K562 (cell line): ENCODE measurements at regions not wholly inside any gene's neighbourhood (a gene's known extent, or its start where the extent isn't known, plus 50 kb on each side); places are given as distances from the start of the nearest gene placed in this dataset.

ENCODE experiments used
- ATAC-seq: fragments of 200-7000 bp; cut with Tn5 transposase; 3 replicates; pipeline ENCODE4 v1.9.1; 2020; ENCODE audit warnings: moderate library complexity
- BruUV-seq: library from RNA; stranded (reverse); fragments of 400-500 nt; replicated peaks from 2 replicates; lab custom pipeline; 2021; lab: Mats Ljungman, UMichigan
- CTCF ChIA-PET: fragments of 300-600 bp; formaldehyde crosslinking; extraction: SDS; loops from one replicate; lab custom pipeline; 2021; ENCODE audit warnings: low intra/inter-chr PET ratio; lab: Yijun Ruan, JAX
- POLR2A ChIA-PET: fragments of 300-600, 350-650 bp; sonication (Branson Sonifier 250); formaldehyde crosslinking; extraction: SDS; loops from one replicate; lab custom pipeline; 2021; ENCODE audit warnings: antibody characterized with exemption, inconsistent platforms; lab: Yijun Ruan, JAX
- DNase-seq, 4 experiments: peaks; one replicate each; pipeline versions ENCODE4 v3.0.0 to v3.0.0-alpha.2; 2011 to 2018; ENCODE audit warnings: low spot score in 3 of 4, mixed read lengths in 3 of 4; ENCODE audit errors: extremely low read depth in 1 of 4
- FAIRE-seq: peaks from 2 replicates; lab custom pipeline; 2011; peaks lifted over from hg19 to GRCh38; lab: Jason Lieb, UNC
- H2AFZ ChIP-seq: 2 replicates; pipeline ENCODE4 v1.6.0; 2011; ENCODE audit warnings: low read depth, low read length, control low read depth, inconsistent platforms
- H3K27ac ChIP-seq: fragments of 200-600 bp; 3 replicates; pipeline ENCODE4 v1.8.0; 2011; ENCODE audit warnings: low read depth, mild to moderate bottlenecking, control low read depth, inconsistent platforms, low read length, moderate library complexity, mixed read lengths; ENCODE audit errors: extremely low read depth
- H3K27me3 ChIP-seq, 2 experiments: fragments of 300-600 bp in 1 of 2; 2 replicates in 1 of 2; 3 replicates in 1 of 2; pipeline versions ENCODE4 v1.6.0 to v1.8.0; 2011; ENCODE audit warnings: inconsistent platforms in 2 of 2, low read length in 2 of 2, mild to moderate bottlenecking in 1 of 2, mixed read lengths in 1 of 2, moderate library complexity in 1 of 2; ENCODE audit not compliant: control insufficient read depth in 2 of 2, insufficient read depth in 2 of 2
- H3K36me3 ChIP-seq: fragments of 300-600 bp; 3 replicates; pipeline ENCODE4 v1.8.0; 2011; ENCODE audit warnings: mild to moderate bottlenecking, low read length, inconsistent platforms; ENCODE audit not compliant: control insufficient read depth, insufficient read depth
- H3K4me1 ChIP-seq, 2 experiments: fragments of 200-600 bp in 1 of 2; replicated peaks in 1 of 2; 2 replicates in 1 of 2; 3 replicates in 1 of 2; pipeline versions ENCODE4 v1.5.1 to v1.8.0; 2011; ENCODE audit warnings: inconsistent platforms in 2 of 2, low read length in 2 of 2, mild to moderate bottlenecking in 1 of 2, mixed read lengths in 1 of 2, moderate library complexity in 1 of 2; ENCODE audit not compliant: control insufficient read depth in 2 of 2, insufficient read depth in 2 of 2
- H3K4me2 ChIP-seq: 2 replicates; pipeline ENCODE4 v1.6.1; 2011; ENCODE audit warnings: low read length, control low read depth, inconsistent platforms, mixed read lengths; ENCODE audit not compliant: insufficient read depth
- H3K4me3 ChIP-seq: fragments of 200-600 bp; sonication (generic), shearing (Covaris generic); 2 replicates; pipeline ENCODE4 v1.5.1; 2016; ENCODE audit warnings: control low read depth, inconsistent platforms
- H3K79me2 ChIP-seq: fragments of 200-600 bp; 3 replicates; pipeline ENCODE4 v1.8.0; 2011; ENCODE audit warnings: low read length, inconsistent platforms; ENCODE audit not compliant: control insufficient read depth, insufficient read depth
- H3K9ac ChIP-seq, 2 experiments: 2 replicates each; pipeline versions ENCODE4 v1.6.0 to v1.6.1; 2011; ENCODE audit warnings: low read depth in 2 of 2, low read length in 2 of 2, control low read depth in 1 of 2, inconsistent platforms in 1 of 2, mild to moderate bottlenecking in 1 of 2, mixed read lengths in 1 of 2; ENCODE audit not compliant: insufficient read depth in 1 of 2
- H3K9me1 ChIP-seq: one replicate; pipeline ENCODE4 v1.6.0; 2011; ENCODE audit warnings: inconsistent platforms, mild to moderate bottlenecking, low read length, moderate library complexity; ENCODE audit not compliant: control insufficient read depth, insufficient read depth
- H3K9me3 ChIP-seq: replicated peaks from 2 replicates; pipeline ENCODE4 v1.5.1; 2011; ENCODE audit warnings: low read depth, low read length, inconsistent platforms; ENCODE audit not compliant: control insufficient read depth, insufficient read depth
- H4K20me1 ChIP-seq: replicated peaks from 2 replicates; pipeline ENCODE4 v1.6.1; 2011; ENCODE audit warnings: low read length, inconsistent platforms, mixed read lengths; ENCODE audit not compliant: control insufficient read depth, insufficient read depth
- C11orf30 ChIP-seq: fragments of 450-650 bp; IDR thresholded peaks from 2 replicates; pipeline ENCODE4 v1.6.1; 2016; ENCODE audit warnings: low read depth, mild to moderate bottlenecking
- CC2D1A ChIP-seq: fragments of 450-650 bp; IDR thresholded peaks from 2 replicates; pipeline ENCODE4 v1.6.1; 2017; ENCODE audit warnings: mild to moderate bottlenecking
- GTF2A2 ChIP-seq: IDR thresholded peaks from 2 replicates; pipeline ENCODE4 v1.6.1; 2016; ENCODE audit warnings: mild to moderate bottlenecking, missing genetic modification characterization, missing compliant biosample characterization
- KLF10 ChIP-seq: fragments of 250-450 bp; sonication (Bioruptor Pico); IDR thresholded peaks from 2 replicates; pipeline ENCODE4 v1.6.1; 2021; ENCODE audit warnings: matching md5 sums
- MAFF ChIP-seq: IDR thresholded peaks from 2 replicates; pipeline ENCODE4 v1.6.1; 2012; ENCODE audit warnings: low read length, improper control_type of control experiment
- MAFG ChIP-seq: fragments of 450-650 bp; conservative IDR thresholded peaks from 2 replicates; pipeline ENCODE4 v1.6.1; 2016; ENCODE audit warnings: missing genetic modification characterization, missing compliant biosample characterization
- PRMT5 ChIP-seq: sonication (generic); formaldehyde crosslinking; IDR thresholded peaks from 2 replicates; pipeline ENCODE4 v1.5.0; 2020; ENCODE audit warnings: missing genetic modification reagents
- RUNX1 ChIP-seq: sonication (generic); IDR thresholded peaks from 2 replicates; pipeline ENCODE4 v1.6.1; 2016; ENCODE audit warnings: antibody characterized with exemption, low read depth
- SMAD1 ChIP-seq: fragments of 150-350 bp; IDR thresholded peaks from 2 replicates; pipeline ENCODE4 v1.6.1; 2014; ENCODE audit warnings: low read length, low read depth; ENCODE audit not compliant: partially characterized antibody
- SMARCA4 ChIP-seq: fragments of 450-650 bp; IDR thresholded peaks from 2 replicates; pipeline ENCODE4 v1.6.1; 2016
- TRIM28 ChIP-seq: fragments of 450-650 bp; IDR thresholded peaks from 2 replicates; pipeline ENCODE4 v1.6.1; 2017
- ZNF232 ChIP-seq: sonication (generic); formaldehyde crosslinking; IDR thresholded peaks from 2 replicates; pipeline ENCODE4 v1.8.0; 2022; ENCODE audit warnings: mild to moderate bottlenecking, missing genetic modification reagents
- ZNF316 ChIP-seq: fragments of 450-650 bp; IDR thresholded peaks from 2 replicates; pipeline ENCODE4 v1.6.1; 2016
- in situ Hi-C: fragments of 300-500 bp; cut with MboI; formaldehyde crosslinking; loops from 4 replicates; pipeline ENCODE4 v1.15.0; 2018; ENCODE audit warnings: inconsistent platforms, mixed read lengths
- intact Hi-C: fragments of 100-400 bp; cut with micrococcal nuclease; formaldehyde crosslinking; loops from 2 replicates; pipeline ENCODE4 v1.14.2; 2022
- TF ChIP-seq, protein P1 (sequence below): fragments of 450-650 bp; formaldehyde crosslinking; IDR thresholded peaks from 2 replicates; pipeline ENCODE4 v1.4.0; 2020; ENCODE audit warnings: mild to moderate bottlenecking, moderate library complexity
- TF ChIP-seq, protein P2 (sequence below): sonication (generic); formaldehyde crosslinking; IDR thresholded peaks from 2 replicates; pipeline ENCODE4 v1.8.0; 2022; ENCODE audit warnings: missing genetic modification reagents, mild to moderate bottlenecking, borderline replicate concordance
- TF ChIP-seq, protein P3 (sequence below): fragments of 250-450 bp; sonication (Bioruptor Pico); IDR thresholded peaks from 2 replicates; pipeline ENCODE4 v1.8.0; 2021; ENCODE audit warnings: moderate library complexity, mild to moderate bottlenecking, inconsistent platforms
- TF ChIP-seq, protein P4 (sequence below): fragments of 150-350 bp; IDR thresholded peaks from 2 replicates; pipeline ENCODE4 v1.6.1; 2014; ENCODE audit warnings: low read depth, mild to moderate bottlenecking, low read length, borderline replicate concordance

DNA sequence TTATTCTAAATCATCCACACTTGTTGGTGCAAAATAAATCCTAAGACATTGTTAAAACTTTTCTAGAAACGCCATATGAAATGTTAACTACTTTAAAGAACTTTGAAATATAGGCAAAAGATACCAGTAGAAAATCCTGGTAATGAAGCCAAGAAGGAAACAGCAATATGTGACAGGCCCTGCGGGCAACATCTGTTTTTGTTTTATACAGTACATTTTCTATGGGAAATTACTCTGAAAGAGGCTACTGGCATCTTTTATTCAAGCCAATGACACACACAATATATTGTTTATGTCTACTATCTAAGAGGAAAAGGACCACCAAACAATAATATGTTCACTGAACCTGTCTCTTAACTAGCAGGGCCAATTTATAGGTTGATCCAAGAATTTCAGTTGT is 829.7 kb downstream of the PCDH17 start (continued):
- TF ChIP-seq, protein P1, sequence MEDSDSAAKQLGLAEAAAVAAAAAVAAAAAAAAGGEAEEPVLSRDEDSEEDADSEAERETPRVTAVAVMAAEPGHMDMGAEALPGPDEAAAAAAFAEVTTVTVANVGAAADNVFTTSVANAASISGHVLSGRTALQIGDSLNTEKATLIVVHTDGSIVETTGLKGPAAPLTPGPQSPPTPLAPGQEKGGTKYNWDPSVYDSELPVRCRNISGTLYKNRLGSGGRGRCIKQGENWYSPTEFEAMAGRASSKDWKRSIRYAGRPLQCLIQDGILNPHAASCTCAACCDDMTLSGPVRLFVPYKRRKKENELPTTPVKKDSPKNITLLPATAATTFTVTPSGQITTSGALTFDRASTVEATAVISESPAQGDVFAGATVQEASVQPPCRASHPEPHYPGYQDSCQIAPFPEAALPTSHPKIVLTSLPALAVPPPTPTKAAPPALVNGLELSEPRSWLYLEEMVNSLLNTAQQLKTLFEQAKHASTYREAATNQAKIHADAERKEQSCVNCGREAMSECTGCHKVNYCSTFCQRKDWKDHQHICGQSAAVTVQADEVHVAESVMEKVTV, result no peak
- TF ChIP-seq, protein P2, sequence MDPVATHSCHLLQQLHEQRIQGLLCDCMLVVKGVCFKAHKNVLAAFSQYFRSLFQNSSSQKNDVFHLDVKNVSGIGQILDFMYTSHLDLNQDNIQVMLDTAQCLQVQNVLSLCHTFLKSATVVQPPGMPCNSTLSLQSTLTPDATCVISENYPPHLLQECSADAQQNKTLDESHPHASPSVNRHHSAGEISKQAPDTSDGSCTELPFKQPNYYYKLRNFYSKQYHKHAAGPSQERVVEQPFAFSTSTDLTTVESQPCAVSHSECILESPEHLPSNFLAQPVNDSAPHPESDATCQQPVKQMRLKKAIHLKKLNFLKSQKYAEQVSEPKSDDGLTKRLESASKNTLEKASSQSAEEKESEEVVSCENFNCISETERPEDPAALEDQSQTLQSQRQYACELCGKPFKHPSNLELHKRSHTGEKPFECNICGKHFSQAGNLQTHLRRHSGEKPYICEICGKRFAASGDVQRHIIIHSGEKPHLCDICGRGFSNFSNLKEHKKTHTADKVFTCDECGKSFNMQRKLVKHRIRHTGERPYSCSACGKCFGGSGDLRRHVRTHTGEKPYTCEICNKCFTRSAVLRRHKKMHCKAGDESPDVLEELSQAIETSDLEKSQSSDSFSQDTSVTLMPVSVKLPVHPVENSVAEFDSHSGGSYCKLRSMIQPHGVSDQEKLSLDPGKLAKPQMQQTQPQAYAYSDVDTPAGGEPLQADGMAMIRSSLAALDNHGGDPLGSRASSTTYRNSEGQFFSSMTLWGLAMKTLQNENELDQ (CRISPR knock-in tag), result no peak
- TF ChIP-seq RUNX1 (no peak), PRMT5 (CRISPR knock-in tag) (no peak), KLF10 (CRISPR knock-in tag) (no peak), SMAD1 (no peak)

DNA sequence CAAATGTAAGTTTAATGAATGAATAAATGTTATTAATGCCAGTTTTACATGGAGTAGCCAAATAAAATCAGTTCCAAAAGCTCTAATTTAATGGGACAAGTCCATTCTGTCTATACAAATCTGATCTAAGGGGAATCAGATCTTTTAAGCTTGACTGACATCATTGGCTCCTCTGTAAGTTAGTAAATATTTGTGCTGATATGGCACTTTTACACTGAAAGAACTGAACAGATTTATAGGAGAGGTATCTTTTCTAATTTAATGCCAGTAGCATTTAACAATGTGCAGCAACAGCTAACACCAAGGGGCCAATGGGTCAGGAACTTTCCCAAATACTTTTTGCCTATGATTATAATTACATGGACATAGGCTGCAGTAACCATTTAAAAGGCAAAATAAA is 832.3 kb downstream of the PCDH17 start:
- BruUV-seq, result no TSS peak
- H3K79me2 ChIP-seq, result no peaks in the 10 kb centered on the region
- no peak overlapping the region for H3K4me2 ChIP-seq
- no peak for DNase-seq
- no peak for ATAC-seq
- H3K4me1 ChIP-seq, result no peaks in the 10 kb centered on the region
- H3K27me3 ChIP-seq, result no peaks in the 10 kb centered on the region
- no peak overlapping the region for H3K4me3 ChIP-seq
- intact Hi-C loops (no loop called here), in situ Hi-C loops (no loop called here)
- POLR2A ChIA-PET, result no interaction called here
- H3K9me3 ChIP-seq, result no peaks in the 10 kb centered on the region
- CTCF ChIA-PET, result no interaction called here
- no peak overlapping the region for H2AFZ ChIP-seq
- H3K9me1 ChIP-seq, result no peaks in the 10 kb centered on the region
- H3K9ac ChIP-seq, result no peak overlapping the region
- H4K20me1 ChIP-seq, result no peaks in the 10 kb centered on the region
- no peak overlapping the region for H3K27ac ChIP-seq
- FAIRE-seq, result no peak
- H3K36me3 ChIP-seq, result no peaks in the 10 kb centered on the region
- TF ChIP-seq, protein P3, sequence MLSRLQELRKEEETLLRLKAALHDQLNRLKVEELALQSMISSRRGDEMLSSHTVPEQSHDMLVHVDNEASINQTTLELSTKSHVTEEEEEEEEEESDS (CRISPR knock-in tag), result no peak
- TF ChIP-seq MAFF (peak; percentile 57; the same call in 1 of the 2 replicates), ZNF316 (peak; percentile 31; the same call in 1 of the 2 replicates), SMARCA4 (no peak), C11orf30 (peak; percentile 32; the same call in 1 of the 2 replicates), ZNF232 (CRISPR knock-in tag) (no peak), CC2D1A (no peak), GTF2A2 (tag) (no peak), TRIM28 (no peak), MAFG (tag) (peak; percentile 33; the same call in 1 of the 2 replicates)
- TF ChIP-seq, protein P4, sequence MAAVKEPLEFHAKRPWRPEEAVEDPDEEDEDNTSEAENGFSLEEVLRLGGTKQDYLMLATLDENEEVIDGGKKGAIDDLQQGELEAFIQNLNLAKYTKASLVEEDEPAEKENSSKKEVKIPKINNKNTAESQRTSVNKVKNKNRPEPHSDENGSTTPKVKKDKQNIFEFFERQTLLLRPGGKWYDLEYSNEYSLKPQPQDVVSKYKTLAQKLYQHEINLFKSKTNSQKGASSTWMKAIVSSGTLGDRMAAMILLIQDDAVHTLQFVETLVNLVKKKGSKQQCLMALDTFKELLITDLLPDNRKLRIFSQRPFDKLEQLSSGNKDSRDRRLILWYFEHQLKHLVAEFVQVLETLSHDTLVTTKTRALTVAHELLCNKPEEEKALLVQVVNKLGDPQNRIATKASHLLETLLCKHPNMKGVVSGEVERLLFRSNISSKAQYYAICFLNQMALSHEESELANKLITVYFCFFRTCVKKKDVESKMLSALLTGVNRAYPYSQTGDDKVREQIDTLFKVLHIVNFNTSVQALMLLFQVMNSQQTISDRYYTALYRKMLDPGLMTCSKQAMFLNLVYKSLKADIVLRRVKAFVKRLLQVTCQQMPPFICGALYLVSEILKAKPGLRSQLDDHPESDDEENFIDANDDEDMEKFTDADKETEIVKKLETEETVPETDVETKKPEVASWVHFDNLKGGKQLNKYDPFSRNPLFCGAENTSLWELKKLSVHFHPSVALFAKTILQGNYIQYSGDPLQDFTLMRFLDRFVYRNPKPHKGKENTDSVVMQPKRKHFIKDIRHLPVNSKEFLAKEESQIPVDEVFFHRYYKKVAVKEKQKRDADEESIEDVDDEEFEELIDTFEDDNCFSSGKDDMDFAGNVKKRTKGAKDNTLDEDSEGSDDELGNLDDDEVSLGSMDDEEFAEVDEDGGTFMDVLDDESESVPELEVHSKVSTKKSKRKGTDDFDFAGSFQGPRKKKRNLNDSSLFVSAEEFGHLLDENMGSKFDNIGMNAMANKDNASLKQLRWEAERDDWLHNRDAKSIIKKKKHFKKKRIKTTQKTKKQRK, result no peak
